Activated naive CD8-positive, alpha-beta T cell (primary cell): ENCODE measurements at regions not wholly inside any gene's neighbourhood (a gene's known extent, or its start where the extent isn't known, plus 50 kb on each side); places are given as distances from the start of the nearest gene placed in this dataset.
A peak's percentile ranks its signal among the peaks of the same experiment; 100 is the strongest.

ENCODE experiments used
- H3K27ac Mint-ChIP-seq: one replicate; pipeline ENCODE4 v1.8.0; 2021; ENCODE audit warnings: mixed read lengths
- H3K27me3 Mint-ChIP-seq: one replicate; pipeline ENCODE4 v1.8.0; 2021; ENCODE audit warnings: mixed read lengths
- H3K36me3 Mint-ChIP-seq: one replicate; pipeline ENCODE4 v1.8.0; 2021; ENCODE audit warnings: mixed read lengths
- H3K4me1 Mint-ChIP-seq: one replicate; pipeline ENCODE4 v1.8.0; 2021; ENCODE audit warnings: low read depth, mixed read lengths
- H3K4me3 Mint-ChIP-seq: one replicate; pipeline ENCODE4 v1.8.0; 2021; ENCODE audit warnings: mild to moderate bottlenecking, mixed read lengths
- H3K9me3 Mint-ChIP-seq: one replicate; pipeline ENCODE4 v1.8.0; 2021; ENCODE audit warnings: low read depth, mixed read lengths

DNA sequence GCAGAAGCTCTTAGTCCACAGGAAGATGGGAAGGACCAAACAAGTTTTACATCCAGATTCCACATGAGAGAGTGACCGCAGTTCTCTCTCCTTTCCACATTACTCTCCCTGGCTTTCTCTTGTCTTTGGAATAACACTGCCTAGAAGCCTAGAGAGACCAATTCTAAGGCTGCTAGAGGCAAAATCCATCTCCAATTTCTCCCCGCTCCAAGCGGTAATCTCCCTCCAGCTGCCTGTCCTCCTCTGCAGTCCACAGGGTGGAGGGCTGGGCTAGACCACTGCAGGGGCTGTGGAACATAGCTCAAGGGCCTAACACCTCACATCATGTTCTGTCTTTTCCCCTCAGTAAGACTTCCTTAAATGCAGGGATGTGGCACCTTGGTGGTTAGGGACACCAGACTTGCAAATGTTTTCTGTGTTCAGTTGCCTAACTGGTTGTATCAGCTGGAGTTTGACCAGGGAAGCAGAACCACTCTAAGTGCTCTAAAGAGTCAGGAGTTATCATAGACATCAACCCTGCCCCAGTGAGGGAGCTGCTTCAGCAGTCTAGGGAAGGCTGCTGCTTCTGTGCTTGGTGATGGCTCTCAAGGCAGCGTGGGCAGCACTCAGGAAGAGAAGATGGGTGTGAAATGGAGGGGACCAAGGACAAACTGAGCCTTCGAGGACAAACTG is 423.1 kb downstream of the BCOR start:
- H3K27me3 Mint-ChIP-seq: no peaks in the 10 kb centered on the region
- no peaks in the 10 kb centered on the region for H3K9me3 Mint-ChIP-seq
- H3K4me3 Mint-ChIP-seq: no peak overlapping the region
- H3K27ac Mint-ChIP-seq: no peak overlapping the region
- no peaks in the 10 kb centered on the region for H3K36me3 Mint-ChIP-seq
- H3K4me1 Mint-ChIP-seq: no peaks in the 10 kb centered on the region

GRCh38 chrX:39675162-39675553 is 422.6 kb downstream of the BCOR start:
- Mint-ChIP-seq H3K4me3 (no peak overlapping the region), H3K27me3 (no peaks in the 10 kb centered on the region), H3K4me1 (no peaks in the 10 kb centered on the region), H3K36me3 (no peaks in the 10 kb centered on the region), H3K9me3 (no peaks in the 10 kb centered on the region), H3K27ac (no peak overlapping the region)

GRCh38 chrX:39675619-39676018 is 422.1 kb downstream of the BCOR start:
- Mint-ChIP-seq H3K27me3 (no peaks in the 10 kb centered on the region), H3K36me3 (no peaks in the 10 kb centered on the region), H3K4me1 (no peaks in the 10 kb centered on the region), H3K4me3 (no peak overlapping the region), H3K9me3 (no peaks in the 10 kb centered on the region), H3K27ac (no peak overlapping the region)

GRCh38 chrX:39676434-39676833 is 421.3 kb downstream of the BCOR start:
- H3K27me3 Mint-ChIP-seq: no peaks in the 10 kb centered on the region
- no peak overlapping the region for H3K4me3 Mint-ChIP-seq
- no peak overlapping the region for H3K27ac Mint-ChIP-seq
- no peaks in the 10 kb centered on the region for H3K4me1 Mint-ChIP-seq
- H3K36me3 Mint-ChIP-seq: no peaks in the 10 kb centered on the region
- H3K9me3 Mint-ChIP-seq: no peaks in the 10 kb centered on the region

DNA sequence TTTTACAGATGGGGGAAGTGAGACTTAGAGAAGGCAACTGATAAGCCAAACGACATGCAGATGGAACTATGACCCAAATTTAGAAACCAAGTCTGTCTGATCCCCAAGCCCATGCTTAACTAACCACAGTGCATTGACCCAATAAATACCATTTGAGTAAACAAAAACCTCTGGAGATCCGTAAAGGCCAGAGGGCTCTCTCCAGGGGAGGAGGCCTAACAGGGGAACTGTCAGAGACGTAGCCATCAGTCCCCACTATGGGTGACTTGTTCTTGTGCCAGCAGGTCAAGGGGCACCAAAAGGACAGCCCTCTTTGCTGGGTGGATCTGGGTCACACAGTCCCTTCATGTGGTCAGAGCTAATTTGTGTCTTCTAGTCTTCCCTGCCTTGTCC is 420.2 kb downstream of the BCOR start:
- Mint-ChIP-seq H3K9me3 (no peaks in the 10 kb centered on the region), H3K4me3 (no peak overlapping the region), H3K4me1 (no peaks in the 10 kb centered on the region), H3K27me3 (no peaks in the 10 kb centered on the region), H3K36me3 (no peaks in the 10 kb centered on the region), H3K27ac (no peak overlapping the region)

GRCh38 chrX:39677978-39678791 is 419.6 kb downstream of the BCOR start:
- Mint-ChIP-seq H3K27me3 (no peaks in the 10 kb centered on the region), H3K4me1 (no peaks in the 10 kb centered on the region), H3K36me3 (no peaks in the 10 kb centered on the region), H3K27ac (no peak overlapping the region), H3K9me3 (no peaks in the 10 kb centered on the region), H3K4me3 (no peak overlapping the region)

DNA sequence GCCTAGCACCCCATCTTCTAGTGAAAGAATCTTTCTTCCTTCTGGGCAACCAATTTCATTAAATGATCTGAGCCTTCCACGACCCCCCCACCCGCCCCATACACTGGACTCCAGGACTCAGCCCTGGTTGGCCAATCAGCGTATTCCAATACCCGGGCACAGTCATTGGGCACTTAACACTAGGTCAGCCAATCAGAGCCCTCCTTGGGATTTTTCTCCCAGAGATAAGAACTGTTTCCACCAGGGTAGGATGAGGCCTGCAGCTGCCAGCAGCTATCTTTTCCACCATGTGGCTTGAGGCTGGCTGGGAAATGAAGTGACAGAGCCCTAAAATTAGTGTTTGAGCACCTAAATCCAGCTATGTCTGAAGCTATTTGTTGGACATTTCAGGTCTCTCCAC is 418.8 kb downstream of the BCOR start:
- no peak overlapping the region for H3K4me3 Mint-ChIP-seq
- H3K36me3 Mint-ChIP-seq: no peaks in the 10 kb centered on the region
- H3K27ac Mint-ChIP-seq: no peak overlapping the region
- H3K4me1 Mint-ChIP-seq: no peaks in the 10 kb centered on the region
- no peaks in the 10 kb centered on the region for H3K27me3 Mint-ChIP-seq
- H3K9me3 Mint-ChIP-seq: no peaks in the 10 kb centered on the region

- Mint-ChIP-seq H3K27ac (no peak overlapping the region), H3K9me3 (no peaks in the 10 kb centered on the region), H3K36me3 (no peaks in the 10 kb centered on the region), H3K4me1 (no peaks in the 10 kb centered on the region), H3K27me3 (no peaks in the 10 kb centered on the region), H3K4me3 (no peak overlapping the region)
Measured at GRCh38 chrX:39679497-39680157, 418.1 kb downstream of the BCOR start.

GRCh38 chrX:39681885-39682284 is 415.9 kb downstream of the BCOR start:
- H3K27ac Mint-ChIP-seq: no peak overlapping the region
- no peaks in the 10 kb centered on the region for H3K9me3 Mint-ChIP-seq
- H3K4me3 Mint-ChIP-seq: no peak overlapping the region
- H3K36me3 Mint-ChIP-seq: no peaks in the 10 kb centered on the region
- no peaks in the 10 kb centered on the region for H3K4me1 Mint-ChIP-seq
- H3K27me3 Mint-ChIP-seq: peaks cover 3% of the 10 kb centered on the region

DNA sequence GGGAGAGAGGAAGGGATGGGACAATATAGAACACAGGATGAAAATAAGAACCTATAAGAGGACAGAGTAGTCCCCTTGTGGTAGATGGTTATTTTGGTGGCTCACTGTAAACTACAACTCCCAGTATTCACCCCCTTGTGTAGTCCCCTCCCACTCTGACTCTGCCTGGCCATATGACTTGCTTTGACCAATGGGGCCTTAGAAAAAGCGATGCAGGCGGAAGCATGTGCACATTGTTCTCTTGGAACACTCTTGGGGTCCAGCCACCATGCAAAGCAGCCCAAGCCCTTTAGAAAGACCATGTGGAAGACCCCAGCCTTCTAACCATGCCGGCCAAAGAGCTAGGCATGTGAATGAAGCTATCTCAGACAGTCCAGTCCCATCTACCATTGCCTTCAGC is 415.0 kb downstream of the BCOR start:
- Mint-ChIP-seq H3K9me3 (no peaks in the 10 kb centered on the region), H3K4me1 (no peaks in the 10 kb centered on the region), H3K36me3 (no peaks in the 10 kb centered on the region), H3K27ac (no peak overlapping the region), H3K27me3 (peaks cover 3% of the 10 kb centered on the region), H3K4me3 (no peak overlapping the region)

- Mint-ChIP-seq H3K4me1 (no peaks in the 10 kb centered on the region), H3K9me3 (no peaks in the 10 kb centered on the region), H3K27me3 (peaks cover 3% of the 10 kb centered on the region), H3K36me3 (no peaks in the 10 kb centered on the region), H3K27ac (no peak overlapping the region), H3K4me3 (peak overlapping the region; percentile 17)
Measured at GRCh38 chrX:39688219-39688575, 409.6 kb downstream of the BCOR start.

- H3K27me3 Mint-ChIP-seq: peaks cover 3% of the 10 kb centered on the region
Measured at GRCh38 chrX:39688576-39689375, 409.0 kb downstream of the BCOR start.

DNA sequence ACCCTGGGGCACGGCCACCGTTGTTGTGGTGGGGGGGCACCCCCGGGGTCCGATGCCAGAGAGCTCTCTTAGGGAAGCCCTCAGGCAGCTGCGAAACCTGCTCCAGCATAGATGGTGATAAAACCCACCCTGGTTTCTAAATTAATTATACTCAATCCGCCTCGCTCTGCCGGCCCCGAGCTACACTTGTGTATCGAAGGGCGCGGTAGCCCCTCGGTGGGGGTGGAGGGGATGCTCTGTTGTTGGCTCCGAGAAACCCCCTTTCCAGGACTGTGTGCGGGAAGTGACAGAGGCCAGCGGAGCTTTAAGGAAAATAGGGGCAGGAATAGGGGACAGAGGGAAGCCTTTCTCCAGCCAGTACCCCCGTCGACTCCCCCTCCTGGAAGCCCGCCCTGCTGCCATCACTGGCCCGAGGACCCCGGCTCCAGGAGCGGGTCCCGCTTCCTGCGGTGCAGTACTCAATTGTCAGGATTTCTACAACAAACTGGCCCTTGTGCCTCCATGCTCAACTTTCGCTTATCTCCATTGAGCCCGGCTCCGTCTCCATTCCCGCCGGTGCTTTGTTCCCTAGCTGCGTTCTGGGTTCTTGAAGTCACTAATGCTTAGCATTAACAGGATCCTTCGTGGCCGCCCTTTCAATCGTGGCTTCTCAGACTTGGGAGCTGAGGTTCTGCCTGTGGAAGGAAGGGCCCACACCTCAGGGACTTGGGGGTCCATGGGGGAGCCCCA is 408.2 kb downstream of the BCOR start:
- no peaks in the 10 kb centered on the region for H3K36me3 Mint-ChIP-seq
- peaks cover 3% of the 10 kb centered on the region for H3K27me3 Mint-ChIP-seq
- no peaks in the 10 kb centered on the region for H3K4me1 Mint-ChIP-seq
- H3K9me3 Mint-ChIP-seq: no peaks in the 10 kb centered on the region
- peak overlapping the region; percentile 38 for H3K4me3 Mint-ChIP-seq
- no peak overlapping the region for H3K27ac Mint-ChIP-seq

More at GRCh38 chrX:39688576-39689375, 409.0 kb downstream of the BCOR start:
- H3K9me3 Mint-ChIP-seq: no peaks in the 10 kb centered on the region
- no peaks in the 10 kb centered on the region for H3K4me1 Mint-ChIP-seq
- H3K36me3 Mint-ChIP-seq: no peaks in the 10 kb centered on the region
- H3K4me3 Mint-ChIP-seq: peak overlapping the region; percentile 17
- no peak overlapping the region for H3K27ac Mint-ChIP-seq
